ENCODE measurements at regions not wholly inside any gene's neighbourhood (a gene's known extent, or its start where the extent isn't known, plus 50 kb on each side); places are given as distances from the start of the nearest gene placed in this dataset.

GRCh38 chr2:6359964-6360363 lies 505.7 kb downstream of the CMPK2 start:
- TF ChIP-seq CTCF (IDR thresholded peaks at IDR 0.05; ENCODE audit: poor library complexity, severe bottlenecking) = no peak
- no peak for TF ChIP-seq POLR2AphosphoS5 (IDR thresholded peaks at IDR 0.05)
- TF ChIP-seq EZH2 (IDR thresholded peaks at IDR 0.05; ENCODE audit: borderline replicate concordance, insufficient read depth, low read length, poor library complexity, severe bottlenecking) = no peak

Data from neural cell (in vitro differentiated cells).